Activated CD8-positive, alpha-beta memory T cell treated with anti-CD3 and anti-CD28 coated beads, Interleukin-2, amount 50 U/mL, for 48 hours (primary cell): ENCODE measurements at regions not wholly inside any gene's neighbourhood (a gene's known extent, or its start where the extent isn't known, plus 50 kb on each side); places are given as distances from the start of the nearest gene placed in this dataset.
"Not testable (repeated sequence)": the region's sequence is repeated elsewhere in the genome, so short reads cannot be mapped to it uniquely, and the experiment has no call there.

Experiments used
- DNase-seq: peaks from one replicate; pipeline ENCODE4 v3.0.0-alpha.2; 2020

GRCh38 chr1:228669242-228669585 lies 66.1 kb upstream of the RHOU start:
- DNase-seq = no peak

GRCh38 chr1:228681076-228681565 lies 54.2 kb upstream of the RHOU start:
- DNase-seq = not testable (repeated sequence)

- no peak for DNase-seq
These were observed 51.9 kb upstream of the RHOU start for GRCh38 chr1:228683428-228683827.

GRCh38 chr1:228684607-228685006 lies 50.7 kb upstream of the RHOU start:
- DNase-seq = no peak

GRCh38 chr1:228685081-228685660 lies 50.1 kb upstream of the RHOU start:
- DNase-seq = no peak
